ENCODE measurements at regions not wholly inside any gene's neighbourhood (a gene's known extent, or its start where the extent isn't known, plus 50 kb on each side); places are given as distances from the start of the nearest gene placed in this dataset.

DNA sequence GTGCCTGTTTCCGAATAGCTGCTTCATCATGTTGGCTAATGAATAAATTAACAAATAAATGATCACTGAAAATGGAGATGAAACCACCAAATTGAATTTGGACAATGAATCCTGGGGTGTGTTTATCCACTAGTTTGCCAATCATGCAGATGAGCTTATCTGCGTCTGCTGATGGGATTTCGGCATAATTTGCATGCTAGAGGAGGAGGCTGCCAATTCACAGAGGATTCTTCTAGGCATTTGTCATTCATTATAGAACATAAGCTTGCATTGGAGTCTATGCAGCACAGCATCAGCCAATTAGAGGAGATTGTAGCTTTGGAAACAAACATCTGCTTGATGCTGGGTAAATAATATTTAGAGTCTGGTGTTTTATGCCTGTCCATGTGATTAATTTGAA, 123.1 kb downstream of the NPIPB5 start:
- TF ChIP-seq, protein P1, sequence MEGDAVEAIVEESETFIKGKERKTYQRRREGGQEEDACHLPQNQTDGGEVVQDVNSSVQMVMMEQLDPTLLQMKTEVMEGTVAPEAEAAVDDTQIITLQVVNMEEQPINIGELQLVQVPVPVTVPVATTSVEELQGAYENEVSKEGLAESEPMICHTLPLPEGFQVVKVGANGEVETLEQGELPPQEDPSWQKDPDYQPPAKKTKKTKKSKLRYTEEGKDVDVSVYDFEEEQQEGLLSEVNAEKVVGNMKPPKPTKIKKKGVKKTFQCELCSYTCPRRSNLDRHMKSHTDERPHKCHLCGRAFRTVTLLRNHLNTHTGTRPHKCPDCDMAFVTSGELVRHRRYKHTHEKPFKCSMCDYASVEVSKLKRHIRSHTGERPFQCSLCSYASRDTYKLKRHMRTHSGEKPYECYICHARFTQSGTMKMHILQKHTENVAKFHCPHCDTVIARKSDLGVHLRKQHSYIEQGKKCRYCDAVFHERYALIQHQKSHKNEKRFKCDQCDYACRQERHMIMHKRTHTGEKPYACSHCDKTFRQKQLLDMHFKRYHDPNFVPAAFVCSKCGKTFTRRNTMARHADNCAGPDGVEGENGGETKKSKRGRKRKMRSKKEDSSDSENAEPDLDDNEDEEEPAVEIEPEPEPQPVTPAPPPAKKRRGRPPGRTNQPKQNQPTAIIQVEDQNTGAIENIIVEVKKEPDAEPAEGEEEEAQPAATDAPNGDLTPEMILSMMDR (IDR thresholded peaks at IDR 0.05; ENCODE audit: low read depth, low read length, poor library complexity, severe bottlenecking): no peak
- TF ChIP-seq EZH2phosphoT487 (IDR thresholded peaks at IDR 0.05; ENCODE audit: borderline replicate concordance, low read length): no peak
- H3K4me3 ChIP-seq (ENCODE audit: low read length): no peak overlapping the region
- no peaks in the 10 kb centered on the region for H4K20me1 ChIP-seq (ENCODE audit: control insufficient read depth, insufficient read depth, low read depth, low read length)
- H3K9me2 ChIP-seq (replicated peaks; ENCODE audit: control insufficient read depth, low read length): no peaks in the 10 kb centered on the region
- H3K27ac ChIP-seq (ENCODE audit: low read depth, low read length): no peak overlapping the region
- H3K36me3 ChIP-seq (ENCODE audit: control insufficient read depth, low read length): no peaks in the 10 kb centered on the region
- H3K9me3 ChIP-seq (ENCODE audit: control insufficient read depth, insufficient read depth, low read length): no peaks in the 10 kb centered on the region
- no peaks in the 10 kb centered on the region for H3K79me2 ChIP-seq (ENCODE audit: control insufficient read depth, low read length)
- no peaks in the 10 kb centered on the region for H3F3A ChIP-seq (ENCODE audit: control insufficient read depth, insufficient read depth)
- peaks cover 19% of the 10 kb centered on the region for H3K27me3 ChIP-seq (ENCODE audit: control insufficient read depth, low read length)
- no peak overlapping the region for H3K4me2 ChIP-seq (ENCODE audit: low read length)
- no peaks in the 10 kb centered on the region for H3K4me1 ChIP-seq (ENCODE audit: control insufficient read depth, low read length)

DNA sequence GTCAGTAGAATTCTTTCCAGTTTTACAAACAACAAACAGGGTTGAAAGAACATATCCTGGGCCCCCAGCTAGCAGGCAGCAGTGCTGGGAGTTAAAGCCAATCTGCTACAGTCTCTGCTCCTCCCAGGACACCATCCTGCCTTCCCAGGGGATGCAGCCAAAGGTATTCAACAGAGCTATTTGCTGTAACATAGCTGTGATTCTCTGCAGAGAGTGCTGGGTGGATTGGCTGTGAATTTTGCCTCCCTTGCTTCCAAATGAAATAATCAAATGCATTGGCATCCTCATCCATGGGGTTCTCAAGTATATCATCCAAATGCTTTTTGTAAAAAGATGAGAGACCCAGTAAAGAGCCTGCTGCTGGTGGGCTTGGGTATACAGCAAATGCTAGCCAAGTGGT, 124.3 kb downstream of the NPIPB5 start:
- Histone ChIP-seq H3K4me2 (ENCODE audit: low read length) (no peak overlapping the region), H3K79me2 (ENCODE audit: control insufficient read depth, low read length) (no peaks in the 10 kb centered on the region), H3K27me3 (ENCODE audit: control insufficient read depth, low read length) (peaks cover 19% of the 10 kb centered on the region), H3K9me3 (ENCODE audit: control insufficient read depth, insufficient read depth, low read length) (no peaks in the 10 kb centered on the region), H3K9me2 (replicated peaks; ENCODE audit: control insufficient read depth, low read length) (no peaks in the 10 kb centered on the region), H3K4me3 (ENCODE audit: low read length) (no peak overlapping the region), H3F3A (ENCODE audit: control insufficient read depth, insufficient read depth) (no peaks in the 10 kb centered on the region), H4K20me1 (ENCODE audit: control insufficient read depth, insufficient read depth, low read depth, low read length) (no peaks in the 10 kb centered on the region), H3K36me3 (ENCODE audit: control insufficient read depth, low read length) (no peaks in the 10 kb centered on the region), H3K27ac (ENCODE audit: low read depth, low read length) (no peak overlapping the region), H3K4me1 (ENCODE audit: control insufficient read depth, low read length) (no peaks in the 10 kb centered on the region)
- TF ChIP-seq EZH2phosphoT487 (IDR thresholded peaks at IDR 0.05; ENCODE audit: borderline replicate concordance, low read length): no peak
- TF ChIP-seq, protein P1 (IDR thresholded peaks at IDR 0.05; ENCODE audit: low read depth, low read length, poor library complexity, severe bottlenecking): no peak

DNA sequence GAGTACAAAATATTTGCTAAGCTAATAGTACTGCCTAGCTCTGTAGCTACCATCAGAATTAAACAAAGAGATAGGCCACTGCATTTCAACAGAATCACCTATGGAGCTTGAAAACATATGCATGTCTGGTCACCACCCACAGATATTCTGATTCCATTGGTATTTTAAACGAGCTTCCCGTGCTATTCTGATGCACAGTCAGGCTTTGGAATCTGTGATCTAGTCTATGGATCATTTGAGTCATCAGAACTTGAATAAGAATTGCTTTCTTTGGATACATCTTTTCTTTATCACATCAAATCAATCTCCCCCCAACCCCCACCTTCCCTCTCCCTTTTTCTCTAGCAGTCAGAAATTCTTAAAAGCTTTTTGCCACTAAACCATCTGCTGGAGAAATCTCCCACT, 124.7 kb downstream of the NPIPB5 start:
- Histone ChIP-seq H3K27ac (ENCODE audit: low read depth, low read length) (no peak overlapping the region), H3K9me3 (ENCODE audit: control insufficient read depth, insufficient read depth, low read length) (no peaks in the 10 kb centered on the region), H3F3A (ENCODE audit: control insufficient read depth, insufficient read depth) (no peaks in the 10 kb centered on the region), H4K20me1 (ENCODE audit: control insufficient read depth, insufficient read depth, low read depth, low read length) (no peaks in the 10 kb centered on the region), H3K4me3 (ENCODE audit: low read length) (no peak overlapping the region), H3K36me3 (ENCODE audit: control insufficient read depth, low read length) (no peaks in the 10 kb centered on the region), H3K27me3 (ENCODE audit: control insufficient read depth, low read length) (peaks cover 19% of the 10 kb centered on the region), H3K79me2 (ENCODE audit: control insufficient read depth, low read length) (no peaks in the 10 kb centered on the region), H3K4me1 (ENCODE audit: control insufficient read depth, low read length) (no peaks in the 10 kb centered on the region), H3K4me2 (ENCODE audit: low read length) (no peak overlapping the region), H3K9me2 (replicated peaks; ENCODE audit: control insufficient read depth, low read length) (no peaks in the 10 kb centered on the region)
- TF ChIP-seq, protein P1 (IDR thresholded peaks at IDR 0.05; ENCODE audit: low read depth, low read length, poor library complexity, severe bottlenecking): no peak
- no peak for TF ChIP-seq EZH2phosphoT487 (IDR thresholded peaks at IDR 0.05; ENCODE audit: borderline replicate concordance, low read length)

DNA sequence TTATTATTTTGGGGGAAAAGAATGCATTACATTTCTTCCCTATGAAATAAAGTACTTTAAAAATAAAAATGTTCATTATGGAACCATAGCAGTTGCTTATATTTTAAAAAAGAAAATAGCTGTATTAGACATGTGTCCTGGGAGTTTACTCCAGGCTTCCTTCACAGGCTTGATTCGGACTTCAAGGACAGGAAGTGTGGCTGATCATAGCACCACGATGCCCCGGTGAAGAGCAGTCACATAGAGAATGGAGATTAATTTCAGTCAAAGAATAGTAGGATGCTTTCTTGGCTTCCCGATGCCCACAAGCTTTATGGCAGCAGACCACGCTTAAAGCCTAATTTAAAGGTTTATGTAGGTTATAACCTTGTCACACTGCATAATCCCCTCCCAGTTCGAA, 125.1 kb downstream of the NPIPB5 start:
- no peaks in the 10 kb centered on the region for H3K9me3 ChIP-seq (ENCODE audit: control insufficient read depth, insufficient read depth, low read length)
- no peak overlapping the region for H3K4me3 ChIP-seq (ENCODE audit: low read length)
- no peaks in the 10 kb centered on the region for H3K4me1 ChIP-seq (ENCODE audit: control insufficient read depth, low read length)
- H3K36me3 ChIP-seq (ENCODE audit: control insufficient read depth, low read length): no peaks in the 10 kb centered on the region
- peaks cover 19% of the 10 kb centered on the region for H3K27me3 ChIP-seq (ENCODE audit: control insufficient read depth, low read length)
- no peaks in the 10 kb centered on the region for H3F3A ChIP-seq (ENCODE audit: control insufficient read depth, insufficient read depth)
- H3K79me2 ChIP-seq (ENCODE audit: control insufficient read depth, low read length): no peaks in the 10 kb centered on the region
- H4K20me1 ChIP-seq (ENCODE audit: control insufficient read depth, insufficient read depth, low read depth, low read length): no peaks in the 10 kb centered on the region
- no peak for TF ChIP-seq EZH2phosphoT487 (IDR thresholded peaks at IDR 0.05; ENCODE audit: borderline replicate concordance, low read length)
- TF ChIP-seq, protein P1 (IDR thresholded peaks at IDR 0.05; ENCODE audit: low read depth, low read length, poor library complexity, severe bottlenecking): no peak
- no peak overlapping the region for H3K4me2 ChIP-seq (ENCODE audit: low read length)
- no peaks in the 10 kb centered on the region for H3K9me2 ChIP-seq (replicated peaks; ENCODE audit: control insufficient read depth, low read length)
- H3K27ac ChIP-seq (ENCODE audit: low read depth, low read length): no peak overlapping the region
